ENCODE measurements at regions not wholly inside any gene's neighbourhood (a gene's known extent, or its start where the extent isn't known, plus 50 kb on each side); places are given as distances from the start of the nearest gene placed in this dataset.

GRCh38 chr5:152046361-152046760 lies 121.7 kb upstream of the GLRA1 start:
- TF ChIP-seq CTCF (IDR thresholded peaks at IDR 0.05) (no peak), EP300 (IDR thresholded peaks at IDR 0.05) (no peak), POLR2A (IDR thresholded peaks at IDR 0.05) (no peak), POLR2AphosphoS5 (IDR thresholded peaks at IDR 0.05) (no peak)

All from gastroesophageal sphincter (tissue), 3 donors.